Ishikawa (cell line): ENCODE measurements at regions not wholly inside any gene's neighbourhood (a gene's known extent, or its start where the extent isn't known, plus 50 kb on each side); places are given as distances from the start of the nearest gene placed in this dataset.

ENCODE experiments used
- CEBPB ChIP-seq: IDR thresholded peaks from 2 replicates; pipeline ENCODE4 v1.6.1; 2012
- CREB1 ChIP-seq: IDR thresholded peaks from 2 replicates; pipeline ENCODE4 v1.6.1; 2012; ENCODE audit warnings: low read depth
- EGR1 ChIP-seq: IDR thresholded peaks from 2 replicates; pipeline ENCODE4 v1.6.1; 2012
- EP300 ChIP-seq: IDR thresholded peaks from 2 replicates; pipeline ENCODE4 v1.6.1; 2012; ENCODE audit warnings: borderline replicate concordance
- FOXM1 ChIP-seq: IDR thresholded peaks from 2 replicates; pipeline ENCODE4 v1.6.1; 2012; ENCODE audit warnings: low read depth, borderline replicate concordance
- MAX ChIP-seq: IDR thresholded peaks from 2 replicates; pipeline ENCODE4 v1.6.1; 2012
- NFIC ChIP-seq: IDR thresholded peaks from 2 replicates; pipeline ENCODE4 v1.6.1; 2012
- RAD21 ChIP-seq: IDR thresholded peaks from 2 replicates; pipeline ENCODE4 v1.6.1; 2012; ENCODE audit warnings: low read depth
- REST ChIP-seq: IDR thresholded peaks from 2 replicates; pipeline ENCODE4 v1.6.1; 2012; ENCODE audit warnings: low read depth, mild to moderate bottlenecking
- TAF1 ChIP-seq: IDR thresholded peaks from 2 replicates; pipeline ENCODE4 v1.6.1; 2012; ENCODE audit warnings: low read depth, mild to moderate bottlenecking
- TCF12 ChIP-seq: IDR thresholded peaks from 2 replicates; pipeline ENCODE4 v1.6.1; 2012; ENCODE audit warnings: low read depth
- TEAD4 ChIP-seq: IDR thresholded peaks from 2 replicates; pipeline ENCODE4 v1.6.1; 2012
- USF1 ChIP-seq: IDR thresholded peaks from 2 replicates; pipeline ENCODE4 v1.6.1; 2012
- YY1 ChIP-seq: IDR thresholded peaks from 2 replicates; pipeline ENCODE4 v1.6.1; 2012; ENCODE audit warnings: low read depth
- ZBTB7A ChIP-seq: IDR thresholded peaks from 2 replicates; pipeline ENCODE4 v1.6.1; 2012; ENCODE audit warnings: low read depth

GRCh38 chr7:50217821-50218281, 86.7 kb upstream of the IKZF1 start:
- TF ChIP-seq TEAD4 (no peak), EP300 (no peak)

GRCh38 chr7:50217401-50217800, 87.1 kb upstream of the IKZF1 start:
- no peak for TF ChIP-seq REST
- no peak for TF ChIP-seq MAX
- no peak for TF ChIP-seq FOXM1
- no peak for TF ChIP-seq ZBTB7A
- no peak for TF ChIP-seq EGR1
- no peak for TF ChIP-seq TEAD4
- no peak for TF ChIP-seq TCF12
- TF ChIP-seq YY1 = no peak
- no peak for TF ChIP-seq CREB1
- no peak for TF ChIP-seq TAF1
- TF ChIP-seq USF1 = no peak
- TF ChIP-seq RAD21 = no peak
- TF ChIP-seq EP300 = no peak
- no peak for TF ChIP-seq NFIC
- TF ChIP-seq CEBPB = no peak

DNA sequence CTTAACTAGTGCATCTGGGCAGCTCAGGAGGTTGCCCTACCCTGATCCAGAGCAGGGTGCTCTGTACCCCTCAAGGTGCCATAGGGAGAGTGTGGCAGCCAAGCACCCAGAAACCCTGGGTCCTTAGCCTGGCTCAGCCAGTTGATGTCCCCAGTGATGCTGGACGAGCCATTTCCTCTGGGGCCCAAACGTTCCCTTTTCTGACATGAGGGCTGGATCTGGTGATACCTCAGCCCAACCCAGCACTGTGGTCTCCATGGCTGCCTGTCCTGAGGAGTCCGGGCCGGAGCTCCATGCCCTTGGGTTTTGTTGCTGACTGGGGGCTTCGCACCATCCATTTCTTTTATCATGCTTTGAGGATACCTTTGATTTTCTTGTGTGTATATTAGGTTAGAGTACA, 87.9 kb upstream of the IKZF1 start:
- TF ChIP-seq TEAD4 (no peak), YY1 (no peak), EGR1 (no peak), NFIC (no peak)

DNA sequence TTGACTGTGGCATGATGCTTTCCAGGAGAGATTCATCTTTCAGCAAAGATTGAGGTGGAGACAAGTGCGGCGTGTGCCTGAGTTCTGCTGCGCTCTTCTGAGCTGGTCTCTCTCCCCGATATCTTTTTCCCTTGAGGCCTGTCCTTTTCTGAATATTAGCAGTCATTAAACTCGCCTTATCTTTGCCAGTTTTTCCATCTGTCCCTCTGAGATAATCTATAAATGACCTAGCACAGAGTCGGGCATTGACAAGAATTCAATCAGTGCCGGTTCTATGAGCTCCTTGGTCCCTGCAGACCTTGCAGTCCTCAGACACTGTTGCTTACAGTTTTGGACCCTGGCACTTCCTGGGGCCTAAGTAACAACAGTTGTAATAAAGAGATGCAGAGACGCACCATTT, 89.7 kb upstream of the IKZF1 start:
- TF ChIP-seq EP300 (no peak), NFIC (no peak), MAX (no peak), USF1 (no peak), CEBPB (no peak)

- no peak for TF ChIP-seq YY1
- TF ChIP-seq TEAD4 = no peak
- TF ChIP-seq RAD21 = no peak
- TF ChIP-seq TAF1 = no peak
- TF ChIP-seq CEBPB = no peak
- TF ChIP-seq TCF12 = no peak
- no peak for TF ChIP-seq EGR1
- no peak for TF ChIP-seq FOXM1
- no peak for TF ChIP-seq REST
- TF ChIP-seq ZBTB7A = no peak
- TF ChIP-seq CREB1 = no peak
- no peak for TF ChIP-seq MAX
- no peak for TF ChIP-seq USF1
- TF ChIP-seq EP300 = no peak
- no peak for TF ChIP-seq NFIC
Measured at GRCh38 chr7:50214126-50214670, 90.3 kb upstream of the IKZF1 start.

- TF ChIP-seq TEAD4 = no peak
- no peak for TF ChIP-seq CREB1
- no peak for TF ChIP-seq TAF1
- TF ChIP-seq RAD21 = no peak
- no peak for TF ChIP-seq YY1
- no peak for TF ChIP-seq ZBTB7A
- TF ChIP-seq USF1 = no peak
Measured at GRCh38 chr7:50213622-50214017, 90.9 kb upstream of the IKZF1 start.
